Trophoblast cell (in vitro differentiated cells and primary cell): ENCODE measurements at regions not wholly inside any gene's neighbourhood (a gene's known extent, or its start where the extent isn't known, plus 50 kb on each side); places are given as distances from the start of the nearest gene placed in this dataset.

Experiments used
- DNase-seq, 2 donors: peaks; one replicate each; pipeline ENCODE4 v3.0.0-alpha.2; 2016
- H2AFZ ChIP-seq: 2 replicates; pipeline ENCODE4 v1.6.1; 2013; ENCODE audit warnings: low read length, moderate library complexity, mild to moderate bottlenecking; ENCODE audit not compliant: insufficient read depth, poor library complexity
- H2AK5ac ChIP-seq: 2 replicates; pipeline ENCODE4 v1.6.1; 2013; ENCODE audit warnings: mild to moderate bottlenecking, low read length
- H2BK120ac ChIP-seq: 2 replicates; pipeline ENCODE4 v1.6.1; 2013; ENCODE audit warnings: low read length, mild to moderate bottlenecking, moderate library complexity; ENCODE audit not compliant: insufficient read depth, poor library complexity
- H2BK12ac ChIP-seq: 2 replicates; pipeline ENCODE4 v1.6.1; 2013; ENCODE audit warnings: mild to moderate bottlenecking, low read length, moderate library complexity
- H2BK5ac ChIP-seq: 2 replicates; pipeline ENCODE4 v1.6.1; 2013; ENCODE audit warnings: low read length, low read depth, moderate library complexity, mild to moderate bottlenecking; ENCODE audit not compliant: poor library complexity
- H3K14ac ChIP-seq: 2 replicates; pipeline ENCODE4 v1.6.1; 2013; ENCODE audit warnings: mild to moderate bottlenecking, low read length
- H3K18ac ChIP-seq: 2 replicates; pipeline ENCODE4 v1.6.1; 2013; ENCODE audit warnings: mild to moderate bottlenecking, low read length
- H3K23ac ChIP-seq: 2 replicates; pipeline ENCODE4 v1.6.1; 2013; ENCODE audit warnings: low read length
- H3K27ac ChIP-seq: 2 replicates; pipeline ENCODE4 v1.5.1; 2013; ENCODE audit warnings: low read depth, mild to moderate bottlenecking, inconsistent platforms, low read length, moderate library complexity
- H3K27me3 ChIP-seq: 2 replicates; pipeline ENCODE4 v1.6.1; 2013; ENCODE audit warnings: inconsistent platforms, mild to moderate bottlenecking, low read length, moderate library complexity; ENCODE audit not compliant: insufficient read depth
- H3K36me3 ChIP-seq, 2 experiments: 1 replicate in 1 of 2; 2 replicates in 1 of 2; pipeline ENCODE4 v1.6.1; 2013; ENCODE audit warnings: low read length in 2 of 2, mild to moderate bottlenecking in 2 of 2, moderate library complexity in 1 of 2; ENCODE audit not compliant: insufficient read depth in 2 of 2, control insufficient read depth in 1 of 2
- H3K4ac ChIP-seq: 2 replicates; pipeline ENCODE4 v1.6.1; 2013; ENCODE audit warnings: low read depth, mild to moderate bottlenecking, low read length, moderate library complexity
- H3K4me1 ChIP-seq, 2 experiments: 1 replicate in 1 of 2; 2 replicates in 1 of 2; pipeline ENCODE4 v1.6.1; 2013; ENCODE audit warnings: low read length in 2 of 2, mild to moderate bottlenecking in 2 of 2, moderate library complexity in 1 of 2; ENCODE audit not compliant: insufficient read depth in 2 of 2, control insufficient read depth in 1 of 2
- H3K4me2 ChIP-seq: 2 replicates; pipeline ENCODE4 v1.6.1; 2013; ENCODE audit warnings: inconsistent platforms, mild to moderate bottlenecking, low read length, moderate library complexity
- H3K4me3 ChIP-seq: 2 replicates; pipeline ENCODE4 v1.5.1; 2013; ENCODE audit warnings: mild to moderate bottlenecking, low read depth, low read length, inconsistent platforms
- H3K79me1 ChIP-seq: one replicate; pipeline ENCODE4 v1.6.1; 2013; ENCODE audit warnings: low read length
- H3K79me2 ChIP-seq: 2 replicates; pipeline ENCODE4 v1.6.1; 2013; ENCODE audit warnings: low read length, mild to moderate bottlenecking; ENCODE audit not compliant: control insufficient read depth, insufficient read depth, poor library complexity
- H3K9ac ChIP-seq: 2 replicates; pipeline ENCODE4 v1.6.1; 2013; ENCODE audit warnings: mild to moderate bottlenecking, low read length
- H3K9me3 ChIP-seq: 2 replicates; pipeline ENCODE4 v1.6.1; 2013; ENCODE audit warnings: low read depth, mild to moderate bottlenecking, control low read depth, inconsistent platforms, low read length; ENCODE audit not compliant: insufficient read depth
- H4K12ac ChIP-seq: 2 replicates; pipeline ENCODE4 v1.6.1; 2013; ENCODE audit warnings: low read depth, mild to moderate bottlenecking, low read length, moderate library complexity
- H4K8ac ChIP-seq: 2 replicates; pipeline ENCODE4 v1.6.1; 2013; ENCODE audit warnings: low read depth, mild to moderate bottlenecking, low read length, moderate library complexity
- H4K91ac ChIP-seq: one replicate; pipeline ENCODE4 v1.6.1; 2013; ENCODE audit warnings: low read depth, mild to moderate bottlenecking, low read length, moderate library complexity
- WGBS: extraction: QIAGEN DNeasy Blood & Tissue Kit; methylation state at CpG from one replicate; pipeline ENCODE4 v1.1.7; 2013; ENCODE audit warnings: missing lambda C conversion rate; ENCODE audit not compliant: insufficient read length, insufficient coverage; ENCODE audit errors: extremely low coverage; 5-methylcytosine and 5-hydroxymethylcytosine counted together

DNA sequence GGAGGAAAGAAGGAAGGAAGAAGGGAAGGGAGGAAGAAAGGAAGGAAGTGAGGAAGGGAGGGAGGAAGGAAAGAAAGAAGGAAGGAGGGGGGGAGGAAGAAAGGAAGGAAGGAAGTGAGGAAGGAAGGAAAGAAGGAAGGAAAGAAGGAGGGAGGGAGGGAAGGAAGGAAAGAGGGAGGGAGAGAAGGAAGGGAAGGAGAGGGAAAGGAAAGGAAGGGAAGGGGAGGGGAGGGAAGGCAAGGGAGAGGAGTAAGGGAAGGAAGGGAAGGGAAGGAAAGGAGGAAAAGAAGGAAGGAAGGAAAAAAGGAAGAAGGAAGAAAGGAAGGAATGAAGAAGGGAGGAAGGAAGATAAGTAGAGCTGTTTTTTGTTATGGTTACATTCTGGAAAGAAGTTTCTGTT, 141.2 kb downstream of the LRRC3B start:
- Histone ChIP-seq H3K9ac (no peak overlapping the region), H3K4me2 (no peak overlapping the region)

DNA sequence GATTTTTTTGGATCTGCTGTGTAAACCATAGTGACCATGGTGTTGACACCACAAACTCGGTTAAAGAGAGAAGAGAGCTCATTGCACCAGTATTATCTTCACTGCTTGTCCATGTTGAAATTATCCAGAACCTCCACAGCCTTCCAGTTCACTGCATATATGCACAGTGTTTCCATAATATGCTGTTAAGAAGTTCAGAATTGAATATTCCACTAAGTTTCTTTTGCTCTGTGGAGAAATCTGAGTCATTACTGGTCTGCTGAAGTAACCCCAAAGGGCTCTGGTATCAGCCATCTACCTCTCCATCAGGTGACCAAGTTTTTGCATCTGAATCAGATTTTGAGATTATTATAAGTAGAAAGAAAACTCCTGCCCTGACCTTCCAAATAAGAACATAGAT, 143.5 kb downstream of the LRRC3B start:
- Histone ChIP-seq H3K36me3 (no peaks in the 10 kb centered on the region), H2BK120ac (no peak overlapping the region), H3K27ac (no peak overlapping the region), H3K14ac (no peak overlapping the region), H3K4me1 (no peaks in the 10 kb centered on the region), H3K23ac (no peak overlapping the region), H3K9ac (no peak overlapping the region), H3K4me3 (no peak overlapping the region), H3K9me3 (no peaks in the 10 kb centered on the region), H2AFZ (no peak overlapping the region), H4K8ac (no peak overlapping the region), H3K18ac (no peak overlapping the region), H3K4me2 (no peak overlapping the region), H4K12ac (no peak overlapping the region), H3K4ac (no peak overlapping the region), H2BK5ac (no peak overlapping the region), H3K27me3 (no peaks in the 10 kb centered on the region), H4K91ac (no peak overlapping the region), H3K79me1 (no peaks in the 10 kb centered on the region), H2AK5ac (no peak overlapping the region), H3K79me2 (no peaks in the 10 kb centered on the region), H2BK12ac (no peak overlapping the region)
- DNase-seq, result no peak
- WGBS, result no CpG with 5 or more reads among the region's 1 CpG

More for the DNA sequence above, 141.2 kb downstream of the LRRC3B start:
- Histone ChIP-seq H3K4me3 (no peak overlapping the region), H3K36me3 (no peaks in the 10 kb centered on the region), H3K23ac (no peak overlapping the region), H3K27ac (no peak overlapping the region), H3K79me2 (no peaks in the 10 kb centered on the region), H2BK12ac (no peak overlapping the region), H2BK120ac (no peak overlapping the region), H3K27me3 (no peaks in the 10 kb centered on the region), H2BK5ac (no peak overlapping the region), H3K79me1 (no peaks in the 10 kb centered on the region), H3K18ac (no peak overlapping the region), H3K4ac (no peak overlapping the region), H2AFZ (no peak overlapping the region), H2AK5ac (no peak overlapping the region), H3K4me1 (no peaks in the 10 kb centered on the region), H4K91ac (no peak overlapping the region), H4K12ac (no peak overlapping the region), H3K14ac (no peak overlapping the region), H3K9me3 (no peaks in the 10 kb centered on the region), H4K8ac (no peak overlapping the region)
- no peak for DNase-seq

DNA sequence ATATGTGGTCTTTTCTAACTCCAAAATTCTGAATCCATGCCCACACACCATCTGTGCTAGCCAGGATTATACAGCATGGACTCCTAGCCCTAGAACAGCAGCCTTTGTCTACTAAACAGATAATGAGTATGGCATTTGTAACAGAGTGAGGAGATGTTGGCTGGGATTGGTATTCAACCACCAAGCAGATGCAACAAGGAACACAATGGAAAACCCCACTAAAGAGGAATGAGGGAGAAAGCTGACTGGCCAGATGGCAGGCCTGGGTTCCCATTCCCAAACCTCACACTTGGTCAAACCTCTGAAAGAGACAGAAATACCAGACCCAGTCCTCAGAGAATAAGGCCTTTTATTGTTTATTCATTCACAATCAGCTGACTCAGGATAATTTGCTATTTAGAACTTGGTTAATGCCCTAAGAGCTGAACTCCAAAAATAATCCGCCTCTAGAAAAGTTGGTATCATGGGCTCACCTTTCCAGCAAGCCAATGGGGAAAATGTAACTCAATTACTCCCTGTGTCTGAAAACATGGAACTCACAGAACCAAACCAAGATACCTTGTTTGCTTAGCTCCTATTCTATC, 145.6 kb downstream of the LRRC3B start:
- Histone ChIP-seq H3K27ac (no peak overlapping the region), H4K8ac (no peak overlapping the region), H3K79me1 (no peaks in the 10 kb centered on the region), H4K91ac (no peak overlapping the region), H3K4ac (no peak overlapping the region), H3K79me2 (no peaks in the 10 kb centered on the region), H3K36me3 (no peaks in the 10 kb centered on the region), H3K18ac (no peak overlapping the region), H3K4me2 (no peak overlapping the region), H3K14ac (no peak overlapping the region), H3K4me3 (no peak overlapping the region), H2BK12ac (no peak overlapping the region), H2BK120ac (no peak overlapping the region), H3K27me3 (no peaks in the 10 kb centered on the region), H3K9me3 (no peaks in the 10 kb centered on the region), H2AK5ac (no peak overlapping the region), H3K23ac (no peak overlapping the region), H4K12ac (no peak overlapping the region), H3K9ac (no peak overlapping the region), H2AFZ (no peak overlapping the region), H3K4me1 (no peaks in the 10 kb centered on the region), H2BK5ac (no peak overlapping the region)
- no peak for DNase-seq
- no CpG with 5 or more reads among the region's 1 CpG for WGBS

DNA sequence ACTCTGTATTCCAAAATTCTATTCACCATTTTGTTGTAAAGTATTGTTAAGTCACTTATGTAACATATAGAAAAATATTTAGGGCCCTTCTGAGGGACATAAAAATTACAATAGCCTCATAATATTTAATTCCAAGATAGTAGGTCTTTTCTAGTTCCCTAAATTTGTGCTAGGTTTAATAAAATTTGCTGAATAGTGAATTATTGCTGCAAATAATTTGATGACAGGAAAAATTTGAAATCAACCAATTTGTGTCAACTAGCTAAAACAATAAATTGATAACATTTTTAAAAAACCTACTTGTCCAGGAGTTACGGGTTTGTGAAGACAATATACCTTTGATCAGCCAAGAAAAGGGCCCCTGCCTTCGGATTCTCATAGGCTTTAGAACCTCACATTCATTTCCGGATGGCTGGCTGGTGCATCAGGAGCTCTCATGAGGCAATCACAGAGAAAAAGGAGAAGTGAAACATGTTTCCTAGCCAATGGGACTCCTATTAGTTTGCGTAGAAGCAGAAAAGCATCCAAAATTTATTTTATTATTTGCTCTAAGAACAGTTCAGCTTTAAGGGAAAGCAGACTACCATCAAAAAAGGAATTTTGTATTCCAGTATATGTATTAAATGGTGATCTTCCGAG, 177.2 kb downstream of the LRRC3B start:
- Histone ChIP-seq H4K8ac (no peak overlapping the region), H3K4me1 (no peaks in the 10 kb centered on the region), H4K91ac (no peak overlapping the region), H2BK12ac (no peak overlapping the region), H3K79me2 (no peaks in the 10 kb centered on the region), H3K4me2 (no peak overlapping the region), H3K9ac (no peak overlapping the region), H3K9me3 (no peaks in the 10 kb centered on the region), H2BK5ac (no peak overlapping the region), H2AK5ac (no peak overlapping the region), H3K36me3 (no peaks in the 10 kb centered on the region), H3K14ac (no peak overlapping the region), H3K27ac (no peak overlapping the region), H2BK120ac (no peak overlapping the region), H3K27me3 (no peaks in the 10 kb centered on the region), H3K4ac (no peak overlapping the region), H3K79me1 (no peaks in the 10 kb centered on the region), H3K18ac (no peak overlapping the region), H2AFZ (no peak overlapping the region), H3K4me3 (no peak overlapping the region), H4K12ac (no peak overlapping the region), H3K23ac (no peak overlapping the region)
- no CpG with 5 or more reads among the region's 5 CpGs for WGBS
- DNase-seq, result no peak
